Fibroblast of skin of abdomen (primary cell): ENCODE measurements at regions not wholly inside any gene's neighbourhood (a gene's known extent, or its start where the extent isn't known, plus 50 kb on each side); places are given as distances from the start of the nearest gene placed in this dataset.
"Not testable (repeated sequence)": the region's sequence is repeated elsewhere in the genome, so short reads cannot be mapped to it uniquely, and the experiment has no call there.

Experiments used
- DNase-seq: peaks from one replicate; pipeline ENCODE4 v3.0.0-alpha.2; 2013

DNA sequence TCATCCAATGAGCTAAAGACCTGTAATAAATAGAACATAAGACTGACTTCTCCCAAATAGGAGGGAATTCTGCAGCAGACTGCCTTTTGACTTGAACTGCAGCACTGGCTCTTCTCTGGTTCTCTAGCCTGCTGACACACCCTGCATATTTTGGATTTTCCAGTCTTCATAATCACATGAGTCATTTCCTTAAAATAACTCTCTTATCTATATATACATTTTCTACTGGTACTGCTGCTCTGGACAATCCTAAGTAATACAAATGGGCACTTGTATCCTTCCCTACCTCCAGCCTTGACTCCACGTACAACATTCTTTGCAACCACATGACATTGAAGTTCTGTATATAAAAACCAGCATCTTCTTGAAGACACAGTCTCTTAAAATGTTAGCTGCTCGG is 429.4 kb upstream of the TMPRSS15 start:
- peak; percentile 46 for DNase-seq

DNA sequence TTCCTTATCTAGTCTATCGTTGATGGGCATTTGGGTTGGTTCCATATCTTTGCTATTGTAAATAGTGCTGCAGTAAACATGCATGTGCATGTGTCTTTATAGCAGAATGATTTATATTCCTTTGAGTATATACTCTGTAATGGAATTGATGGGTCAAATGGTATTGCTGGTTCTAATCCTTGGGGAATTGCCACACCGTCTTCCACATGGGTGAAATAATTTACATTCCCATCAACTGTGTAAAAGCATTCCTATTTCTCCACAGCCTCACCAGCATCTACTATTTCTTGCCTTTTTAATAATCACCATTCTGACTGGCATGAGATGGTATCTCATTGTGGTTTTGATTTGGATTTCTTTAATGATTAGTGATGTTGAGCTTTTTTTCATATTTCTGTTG is 430.5 kb upstream of the TMPRSS15 start:
- not testable (repeated sequence) for DNase-seq

DNA sequence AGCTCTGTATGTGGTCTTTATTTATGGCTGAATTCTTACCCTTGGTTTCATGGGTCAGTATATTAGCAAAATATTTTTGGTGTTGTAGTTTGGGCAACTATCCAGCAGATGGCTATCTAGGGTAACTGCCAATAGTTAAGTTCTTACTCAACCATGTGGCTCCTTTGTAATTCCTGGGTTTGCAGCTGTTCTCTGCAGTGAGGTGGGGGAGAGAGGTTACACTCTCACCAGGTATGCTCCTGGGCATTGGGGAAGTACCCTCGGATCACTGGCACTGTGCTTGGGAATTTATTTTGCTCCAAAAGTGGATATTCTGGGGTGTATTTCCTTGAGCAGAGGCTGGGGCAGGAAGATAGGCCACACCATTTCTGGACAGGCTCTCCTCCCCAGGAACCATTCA is 436.7 kb upstream of the TMPRSS15 start:
- no peak for DNase-seq

DNA sequence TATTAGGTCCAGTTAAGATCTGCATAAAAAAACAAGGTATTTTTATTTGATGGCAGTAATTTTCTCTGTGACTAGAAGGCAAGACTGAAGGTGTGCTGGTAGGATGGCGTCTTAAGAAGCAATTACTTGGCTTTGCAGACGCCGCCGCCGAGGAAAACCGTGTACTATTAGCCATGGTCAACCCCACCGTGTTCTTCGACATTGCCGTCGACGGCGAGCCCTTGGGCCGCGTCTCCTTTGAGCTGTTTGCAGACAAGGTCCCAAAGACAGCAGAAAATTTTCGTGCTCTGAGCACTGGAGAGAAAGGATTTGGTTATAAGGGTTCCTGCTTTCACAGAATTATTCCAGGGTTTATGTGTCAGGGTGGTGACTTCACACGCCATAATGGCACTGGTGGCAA is 454.0 kb upstream of the TMPRSS15 start:
- not testable (repeated sequence) for DNase-seq

DNA sequence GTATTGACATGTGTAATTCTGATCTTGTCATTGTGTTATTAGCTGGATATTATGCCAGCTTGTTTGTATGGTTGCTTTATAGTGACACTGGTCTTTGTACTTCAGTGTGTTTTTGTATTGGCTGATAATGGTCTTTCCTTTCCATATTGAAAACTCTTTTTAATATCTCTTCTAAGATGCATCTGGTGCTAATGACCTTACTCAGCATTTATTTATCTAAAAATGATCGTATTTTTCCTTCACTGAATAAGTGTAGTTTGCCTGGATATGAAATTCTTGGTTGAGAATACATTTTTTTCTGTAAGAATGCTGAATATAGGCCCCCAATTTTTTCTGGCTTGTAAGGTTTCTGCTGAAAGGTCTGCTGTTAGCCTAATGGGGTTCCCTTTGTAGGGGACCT is 465.5 kb upstream of the TMPRSS15 start:
- DNase-seq = no peak

DNA sequence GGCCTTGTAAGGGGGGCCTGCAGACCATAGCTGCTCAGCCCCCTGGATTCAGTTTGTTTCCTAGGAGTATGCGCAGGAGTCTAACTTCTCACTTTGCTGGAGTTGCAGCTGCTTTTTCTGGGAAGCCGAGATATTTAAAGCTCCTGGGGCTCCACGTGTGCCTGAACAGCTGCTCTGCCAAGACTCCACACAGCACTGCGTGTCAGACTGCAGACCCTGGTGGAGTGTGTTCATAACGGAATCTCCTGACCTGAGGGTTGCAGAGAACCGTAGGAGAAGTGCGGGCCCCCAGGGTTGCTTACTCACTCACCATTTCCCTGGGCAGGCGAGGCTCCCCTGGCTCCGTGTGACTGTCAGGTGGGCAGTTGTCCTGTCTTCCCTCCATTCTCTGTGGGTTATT is 474.3 kb upstream of the TMPRSS15 start:
- DNase-seq = no peak

DNA sequence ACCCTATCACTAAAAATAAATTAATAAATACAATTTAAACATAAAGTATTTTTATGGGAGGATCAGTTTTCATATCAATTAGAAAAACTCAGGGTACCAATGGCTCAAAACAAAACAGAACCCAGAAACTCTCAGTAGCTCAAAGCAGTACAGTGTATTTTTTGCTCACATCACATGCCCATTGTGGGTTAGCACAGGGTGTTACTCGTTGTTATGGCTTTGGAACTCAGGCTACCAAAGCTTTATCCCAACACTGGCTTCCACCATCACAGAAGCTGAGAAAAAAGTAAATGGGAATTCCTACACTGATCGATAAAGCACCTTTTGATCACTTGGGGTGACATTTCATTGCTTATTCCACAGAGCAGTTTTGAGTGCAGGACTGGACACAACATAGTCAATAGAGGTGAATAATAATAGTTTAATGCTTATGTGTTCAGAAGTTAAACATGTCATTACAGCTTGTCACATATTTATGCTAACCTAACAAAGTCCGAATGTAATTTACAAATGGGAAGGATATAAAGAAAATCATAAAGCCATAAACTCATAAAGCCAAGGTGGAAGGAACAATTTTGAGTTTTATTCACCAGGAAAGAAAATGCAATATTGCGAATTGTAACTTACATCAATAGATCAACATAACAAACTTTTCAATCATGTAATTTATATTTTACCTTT is 484.5 kb upstream of the TMPRSS15 start:
- no peak for DNase-seq

DNA sequence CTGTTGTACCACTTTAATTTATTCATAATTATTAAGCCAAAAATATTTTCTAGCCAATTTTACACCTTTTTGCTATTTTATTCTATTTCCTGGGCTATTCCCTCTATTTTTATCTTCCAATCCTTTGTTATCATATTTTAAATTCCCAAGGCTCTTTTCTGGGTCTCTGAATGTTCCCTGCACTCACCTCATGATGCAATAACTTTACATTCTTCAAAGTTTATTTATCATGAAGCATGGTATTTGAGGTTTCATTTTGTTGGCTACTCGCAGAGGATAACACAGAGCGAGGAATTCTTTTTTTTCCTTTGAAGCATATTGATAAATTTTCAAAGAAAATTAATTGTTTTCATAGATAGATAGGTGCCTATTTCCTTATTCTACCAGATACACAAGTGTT is 489.8 kb upstream of the TMPRSS15 start:
- DNase-seq = no peak

DNA sequence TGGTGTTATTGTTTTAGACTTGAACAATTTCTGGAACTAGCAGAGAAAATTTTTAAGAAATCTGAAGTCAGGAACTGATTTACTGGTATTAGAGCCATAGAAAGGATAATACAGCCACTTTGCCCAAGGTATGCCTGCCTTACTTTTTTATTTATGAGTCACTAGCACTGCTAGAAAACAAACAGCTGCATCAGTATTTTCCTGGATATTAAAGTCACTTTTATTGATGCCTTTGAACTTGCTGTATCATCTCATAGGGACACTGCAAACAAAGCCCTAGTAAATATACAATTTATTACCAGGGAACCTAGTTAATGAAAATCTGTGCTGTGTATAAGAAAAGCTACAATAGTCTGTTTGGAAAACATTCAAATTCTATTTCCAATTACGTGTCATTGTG is 490.8 kb upstream of the TMPRSS15 start:
- DNase-seq = no peak

DNA sequence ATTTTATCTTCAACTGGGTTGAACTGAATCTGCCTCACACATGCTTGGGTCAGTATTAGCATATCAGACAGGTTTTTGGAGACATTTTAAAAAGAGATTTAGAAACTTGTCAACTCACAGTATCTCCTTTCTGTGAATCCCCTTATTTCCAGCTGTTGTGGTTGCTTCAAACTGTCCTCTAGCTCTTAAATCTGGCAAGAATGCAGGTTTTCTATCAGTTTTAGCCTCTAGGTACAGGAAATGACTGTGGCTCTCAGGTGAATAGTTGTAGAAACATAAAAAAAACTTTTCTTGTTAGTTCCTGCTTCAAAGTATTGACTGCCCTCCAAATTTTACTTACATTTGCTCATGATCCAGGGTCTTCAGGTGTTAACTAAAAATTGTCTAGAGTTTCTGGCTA is 495.7 kb upstream of the TMPRSS15 start:
- DNase-seq = no peak

DNA sequence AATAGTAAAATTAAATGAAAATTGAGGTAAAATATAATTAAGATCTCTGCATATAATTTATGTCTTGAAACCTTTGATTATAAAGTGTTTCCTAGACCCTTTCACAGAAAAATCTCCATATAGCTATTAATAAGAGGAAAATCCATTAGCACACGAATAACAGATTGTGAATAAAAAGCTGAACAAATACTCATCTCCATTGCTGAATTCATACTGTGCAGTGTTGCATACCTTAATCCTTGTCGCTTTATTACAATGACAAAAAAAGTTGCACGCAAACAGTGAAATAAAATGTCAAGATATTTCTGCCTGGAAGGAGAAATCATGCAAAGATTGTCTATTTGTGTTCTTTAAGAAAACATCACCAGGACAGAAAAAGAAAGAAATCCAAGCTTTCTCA is 499.1 kb upstream of the TMPRSS15 start:
- no peak for DNase-seq

DNA sequence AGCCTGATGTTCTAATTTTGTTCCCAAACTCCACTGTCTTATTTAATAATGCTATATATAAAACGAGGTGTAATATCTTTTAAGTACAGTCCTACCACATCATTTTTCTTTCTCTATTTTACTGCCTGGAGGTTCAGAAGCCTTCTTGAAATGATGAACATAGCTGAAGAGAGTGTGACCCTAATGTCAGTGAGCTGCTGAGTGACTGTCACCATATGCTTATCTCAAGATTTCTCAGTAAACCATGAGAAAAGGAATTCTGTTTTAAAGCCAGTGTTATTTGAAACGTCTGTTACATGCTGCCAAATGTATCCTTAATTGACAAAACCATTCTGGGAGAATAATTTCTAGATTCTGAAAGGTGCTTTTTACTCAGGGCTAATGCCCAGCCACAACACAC is 503.5 kb upstream of the TMPRSS15 start:
- no peak for DNase-seq

DNA sequence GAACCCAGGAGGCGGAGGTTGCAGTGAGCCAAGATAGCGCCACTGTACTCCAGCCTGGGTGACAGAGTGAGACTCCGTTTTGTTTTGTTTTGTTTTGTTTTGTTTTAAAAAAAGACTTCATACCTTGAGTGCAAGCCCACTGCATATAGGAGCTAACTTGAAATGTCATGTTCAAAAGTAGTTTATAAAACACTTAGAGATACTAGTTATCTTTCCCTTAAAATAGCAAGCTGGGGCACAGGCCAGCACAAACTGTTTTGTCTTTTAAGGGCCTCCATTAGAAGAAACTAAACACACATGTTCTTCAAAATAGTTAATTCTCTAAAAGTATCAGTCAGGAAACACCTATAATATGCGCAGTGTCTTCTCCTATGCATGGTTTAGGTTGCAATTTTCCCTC is 505.1 kb upstream of the TMPRSS15 start:
- no peak for DNase-seq

DNA sequence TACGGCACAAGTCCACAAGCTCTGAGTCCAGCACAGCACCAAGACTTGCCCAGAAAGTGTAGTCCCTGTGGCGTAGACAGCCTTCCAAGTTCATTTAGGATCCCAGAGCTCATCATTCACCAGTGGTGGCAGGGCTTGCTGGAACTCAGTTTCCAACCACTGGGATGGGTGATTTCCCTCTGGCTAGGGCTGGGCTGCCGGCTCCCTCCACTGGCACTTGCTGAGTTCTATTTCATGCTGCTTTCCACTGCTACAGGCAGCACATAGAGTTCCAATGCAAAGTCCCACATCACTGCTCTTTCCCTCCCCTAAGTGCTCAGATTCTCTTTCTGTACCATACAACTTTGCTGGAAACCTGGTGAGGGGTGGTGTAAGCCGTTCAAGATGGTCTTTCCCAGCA is 510.3 kb upstream of the TMPRSS15 start:
- DNase-seq = no peak

DNA sequence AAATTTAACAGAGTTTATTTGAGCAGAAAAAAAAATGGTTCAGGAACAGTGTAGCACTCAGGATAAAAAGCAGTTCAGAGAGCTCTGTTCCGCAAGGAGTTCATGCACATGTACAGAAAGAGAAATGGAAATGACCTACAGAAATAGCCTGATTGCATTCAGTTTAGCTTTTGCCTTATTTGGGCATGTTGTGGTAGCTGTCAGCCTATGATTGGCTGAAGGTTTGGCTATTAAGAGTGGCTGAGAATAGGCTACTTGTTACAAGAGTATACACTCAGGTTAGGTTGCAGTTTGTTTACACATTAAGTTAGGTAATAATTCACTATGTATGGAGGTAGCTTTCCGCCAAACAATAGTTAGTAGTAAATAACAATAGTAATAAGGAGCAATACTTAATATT is 511.0 kb upstream of the TMPRSS15 start:
- no peak for DNase-seq

DNA sequence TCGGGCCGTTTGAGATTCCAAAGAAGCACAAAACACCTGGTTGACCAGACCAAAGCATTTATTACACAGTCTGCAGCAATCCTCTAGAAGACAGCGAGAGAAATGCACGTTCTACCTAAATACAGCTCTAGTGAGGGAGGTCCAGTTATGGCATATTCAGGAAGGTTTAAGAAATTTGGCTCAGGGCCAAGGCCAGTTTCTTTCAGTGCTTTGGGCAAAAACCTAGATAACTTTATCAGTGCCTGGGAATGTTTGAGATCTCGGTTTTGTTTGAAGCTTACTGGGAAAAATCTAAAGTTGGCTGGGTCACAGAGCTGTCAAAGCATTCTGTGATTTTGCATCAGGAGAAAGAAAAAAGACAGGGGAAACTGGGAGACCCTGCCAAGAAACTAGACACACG is 514.0 kb upstream of the TMPRSS15 start:
- DNase-seq = no peak

DNA sequence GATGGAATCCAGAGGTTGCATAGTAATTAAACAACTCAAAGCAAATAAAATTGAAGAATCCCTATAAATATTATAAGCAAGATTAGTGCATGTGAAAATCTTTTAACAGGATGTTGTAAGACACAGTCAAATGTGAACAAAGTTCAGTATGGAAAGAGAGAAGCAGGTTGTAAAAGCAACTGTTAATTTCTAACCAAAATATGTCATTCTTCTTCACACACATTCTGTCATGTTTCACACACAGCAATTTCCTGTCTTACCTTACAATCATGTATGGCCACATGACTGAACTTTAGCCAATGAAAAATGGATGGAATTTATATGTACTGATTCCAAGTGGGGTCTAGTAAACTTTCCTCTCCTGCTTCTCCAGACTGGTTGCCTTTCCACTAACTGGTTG is 527.7 kb upstream of the TMPRSS15 start:
- no peak for DNase-seq

DNA sequence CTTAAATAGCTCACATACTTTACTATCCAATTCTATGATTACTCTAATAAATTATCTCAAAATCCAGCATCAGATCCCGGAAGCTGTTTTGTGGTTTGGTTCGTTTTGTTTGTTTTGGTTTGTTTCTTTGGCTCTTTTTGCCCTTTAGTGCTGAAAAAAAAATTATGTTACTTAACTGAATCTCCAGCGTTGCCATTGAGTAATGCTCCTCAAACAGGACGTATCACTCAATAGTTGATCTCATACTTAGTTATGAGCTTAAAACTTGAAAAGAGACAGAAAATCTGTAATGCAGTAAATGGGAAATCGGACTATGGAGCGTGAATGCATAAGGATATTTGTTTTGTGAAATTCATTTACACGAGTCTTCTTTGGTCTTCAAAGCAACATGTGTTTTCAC is 533.8 kb upstream of the TMPRSS15 start:
- DNase-seq = no peak

DNA sequence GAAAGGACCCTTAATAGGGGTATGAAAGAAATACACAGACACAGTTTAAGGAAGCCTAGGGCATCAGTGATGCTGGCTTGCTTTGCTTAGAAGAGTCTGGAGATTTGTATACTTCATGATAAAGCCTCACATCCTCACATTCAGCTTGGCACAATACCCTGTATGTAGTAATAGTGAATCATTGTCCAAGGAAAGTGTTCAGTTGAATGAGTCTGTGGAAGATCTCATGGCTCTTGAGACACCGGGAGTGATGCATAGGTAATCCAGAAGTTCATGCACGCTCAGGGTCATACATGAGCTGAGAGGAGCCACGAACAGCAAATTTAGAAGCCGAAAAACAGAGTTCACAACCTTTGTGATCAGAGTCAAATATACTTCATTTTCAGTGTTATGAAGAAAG is 537.2 kb upstream of the TMPRSS15 start:
- no peak for DNase-seq

DNA sequence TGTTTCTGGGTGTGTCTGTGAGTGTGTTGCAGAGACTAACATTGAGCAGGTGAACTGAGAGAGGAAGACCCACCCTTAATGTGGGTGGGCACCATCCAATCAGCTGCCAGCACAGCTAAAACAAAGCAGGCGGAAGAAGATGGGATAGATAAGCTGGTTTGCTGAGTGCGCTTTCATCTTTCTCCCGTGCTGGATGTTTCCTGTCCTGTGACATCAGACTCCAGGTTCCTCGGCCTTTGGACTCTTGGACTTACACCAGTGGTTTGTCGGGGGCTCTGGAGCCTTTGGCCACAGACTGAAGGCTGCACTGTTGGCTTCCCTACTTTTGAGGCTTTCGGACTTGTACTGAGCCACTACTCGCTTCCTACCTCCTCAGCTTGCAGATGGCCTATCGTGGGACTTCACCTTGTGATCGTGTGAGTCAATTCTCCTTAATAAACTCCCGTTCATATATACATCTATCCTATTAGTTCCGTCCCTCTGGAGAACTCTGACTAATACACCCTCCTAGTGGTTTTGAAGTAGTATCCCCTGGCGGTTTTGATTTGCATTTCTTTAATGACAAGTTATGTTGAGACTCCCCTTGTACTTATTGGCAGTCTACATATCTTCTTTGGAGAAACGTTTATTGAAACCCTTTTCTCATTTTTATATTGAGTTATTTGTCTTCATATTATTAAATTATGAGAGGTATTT is 546.6 kb upstream of the TMPRSS15 start:
- DNase-seq = no peak

DNA sequence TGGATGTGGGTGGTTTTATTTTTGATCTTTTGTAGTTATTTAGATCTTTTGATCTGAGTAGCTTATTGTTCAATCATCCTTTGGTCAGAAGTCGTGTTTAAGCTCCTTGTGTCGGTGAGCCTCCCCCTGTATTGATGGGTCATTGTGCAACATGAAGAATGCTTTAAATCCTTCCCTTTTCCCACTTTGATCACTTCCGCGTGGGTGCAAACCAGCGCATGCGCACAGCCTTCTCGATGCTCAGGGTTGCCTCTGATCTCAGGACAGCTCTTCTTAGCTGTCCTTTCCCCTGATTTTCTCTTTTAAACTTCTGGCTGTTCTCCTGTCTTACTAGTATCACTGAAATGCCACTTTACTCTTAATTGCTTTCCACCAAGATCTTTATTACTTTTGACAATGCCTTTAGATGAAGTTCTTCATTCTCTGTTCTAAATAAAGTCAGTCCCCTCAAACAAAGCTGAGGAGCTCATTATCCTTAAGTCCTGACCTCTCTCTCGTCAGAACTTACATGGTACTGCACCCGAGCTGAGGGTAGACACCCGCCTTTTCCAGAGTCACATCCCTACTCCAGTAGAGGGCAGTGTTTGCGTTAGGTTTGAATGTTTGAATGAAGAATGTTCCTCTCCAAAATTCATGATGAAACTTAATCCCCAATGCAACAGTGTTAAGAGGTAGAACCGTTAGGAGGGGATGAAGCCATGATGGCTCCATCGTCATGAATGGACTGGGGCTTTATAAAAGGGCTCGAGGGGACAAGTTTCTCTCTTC is 547.9 kb upstream of the TMPRSS15 start:
- no peak for DNase-seq

DNA sequence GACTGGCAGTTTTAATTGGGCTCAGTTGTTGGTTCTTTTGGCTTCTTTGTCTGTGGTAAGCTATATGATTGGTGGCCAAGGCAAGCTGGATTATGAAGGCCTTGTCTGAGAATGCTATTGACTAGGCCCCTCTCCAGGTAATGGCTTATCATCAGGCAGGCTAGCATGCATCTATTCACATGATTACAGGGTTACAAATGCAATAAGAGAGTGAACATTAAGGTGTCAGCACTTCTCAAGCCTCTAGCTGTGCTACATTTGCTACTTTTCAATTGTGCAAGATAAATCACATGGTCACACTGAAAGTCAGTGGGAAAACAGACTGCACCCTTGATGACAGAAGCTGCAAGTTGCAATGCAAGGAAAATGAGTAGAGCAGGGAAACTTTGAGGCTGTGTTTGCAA is 550.9 kb upstream of the TMPRSS15 start:
- DNase-seq = no peak

DNA sequence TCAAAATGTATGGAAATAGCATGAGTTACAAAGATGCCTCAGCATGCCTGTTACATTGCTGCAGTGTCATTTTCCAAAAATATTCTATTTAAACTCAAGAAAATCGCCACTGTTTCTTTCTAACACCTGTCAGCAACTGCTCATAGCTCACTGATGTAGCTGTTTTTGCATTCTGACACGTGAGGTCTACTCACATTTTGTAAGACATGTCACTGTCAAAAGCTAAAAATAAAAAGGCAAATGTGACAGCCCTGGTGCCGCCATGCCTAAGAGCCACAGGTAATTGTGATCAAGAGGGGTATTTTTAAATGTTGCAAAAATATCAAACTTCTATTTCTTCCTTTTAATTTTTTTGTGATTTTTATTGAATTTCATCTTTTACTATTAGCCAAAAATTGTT is 556.2 kb upstream of the TMPRSS15 start:
- no peak for DNase-seq

DNA sequence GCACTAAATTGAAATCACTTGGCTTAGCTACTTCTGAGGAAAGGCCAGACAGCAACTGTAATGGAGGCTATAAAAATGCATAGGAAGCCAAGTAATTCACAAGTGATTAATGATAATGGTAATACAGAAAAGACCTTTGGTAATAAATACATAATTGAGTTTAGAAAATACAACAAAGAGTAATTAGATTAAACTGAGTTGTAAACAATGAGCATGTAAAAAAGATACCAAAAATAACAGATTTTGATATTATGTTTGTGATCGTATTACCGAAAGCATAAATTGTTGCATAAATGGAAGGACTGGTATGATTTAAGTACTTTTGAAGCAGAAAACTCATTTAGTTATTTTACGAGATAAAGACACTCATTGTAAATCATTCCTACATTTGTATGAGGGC is 556.7 kb upstream of the TMPRSS15 start:
- no peak for DNase-seq
